Osteocyte (in vitro differentiated cells): ENCODE measurements at regions not wholly inside any gene's neighbourhood (a gene's known extent, or its start where the extent isn't known, plus 50 kb on each side); places are given as distances from the start of the nearest gene placed in this dataset.

Experiments used
- DNase-seq: peaks from one replicate; pipeline ENCODE4 v3.0.0; 2021; ENCODE audit warnings: mixed read lengths; ENCODE audit not compliant: unreplicated experiment; ENCODE audit errors: extremely low spot score
- H3K27ac Mint-ChIP-seq: one replicate; pipeline ENCODE4 v1.8.0; 2021; ENCODE audit warnings: mild to moderate bottlenecking, mixed read lengths; ENCODE audit not compliant: unreplicated experiment
- H3K27me3 Mint-ChIP-seq: one replicate; pipeline ENCODE4 v1.8.0; 2021; ENCODE audit warnings: mixed read lengths; ENCODE audit not compliant: unreplicated experiment
- H3K36me3 Mint-ChIP-seq: one replicate; pipeline ENCODE4 v1.8.0; 2021; ENCODE audit warnings: mixed read lengths; ENCODE audit not compliant: unreplicated experiment
- H3K4me1 Mint-ChIP-seq: one replicate; pipeline ENCODE4 v1.8.0; 2021; ENCODE audit warnings: mixed read lengths; ENCODE audit not compliant: unreplicated experiment
- H3K4me3 Mint-ChIP-seq: one replicate; pipeline ENCODE4 v1.8.0; 2021; ENCODE audit warnings: mild to moderate bottlenecking, moderate library complexity, mixed read lengths; ENCODE audit not compliant: unreplicated experiment
- H3K9me3 Mint-ChIP-seq: one replicate; pipeline ENCODE4 v1.8.0; 2021; ENCODE audit warnings: mixed read lengths; ENCODE audit not compliant: unreplicated experiment
- TF ChIP-seq, protein P1 (sequence below): fragments of 200-600 bp; sonication (generic); IDR thresholded peaks from 2 replicates; pipeline ENCODE4 v1.5.0; 2021; ENCODE audit warnings: antibody characterized with exemption, mild to moderate bottlenecking, moderate library complexity

GRCh38 chr12:105982022-105982421 is 156.7 kb downstream of the NUAK1 start:
- Mint-ChIP-seq H3K27me3 (no peaks in the 10 kb centered on the region), H3K4me3 (no peak overlapping the region), H3K4me1 (peaks cover 19% of the 10 kb centered on the region), H3K27ac (no peak overlapping the region), H3K9me3 (no peaks in the 10 kb centered on the region), H3K36me3 (no peaks in the 10 kb centered on the region)
- DNase-seq = no peak
- TF ChIP-seq, protein P1, sequence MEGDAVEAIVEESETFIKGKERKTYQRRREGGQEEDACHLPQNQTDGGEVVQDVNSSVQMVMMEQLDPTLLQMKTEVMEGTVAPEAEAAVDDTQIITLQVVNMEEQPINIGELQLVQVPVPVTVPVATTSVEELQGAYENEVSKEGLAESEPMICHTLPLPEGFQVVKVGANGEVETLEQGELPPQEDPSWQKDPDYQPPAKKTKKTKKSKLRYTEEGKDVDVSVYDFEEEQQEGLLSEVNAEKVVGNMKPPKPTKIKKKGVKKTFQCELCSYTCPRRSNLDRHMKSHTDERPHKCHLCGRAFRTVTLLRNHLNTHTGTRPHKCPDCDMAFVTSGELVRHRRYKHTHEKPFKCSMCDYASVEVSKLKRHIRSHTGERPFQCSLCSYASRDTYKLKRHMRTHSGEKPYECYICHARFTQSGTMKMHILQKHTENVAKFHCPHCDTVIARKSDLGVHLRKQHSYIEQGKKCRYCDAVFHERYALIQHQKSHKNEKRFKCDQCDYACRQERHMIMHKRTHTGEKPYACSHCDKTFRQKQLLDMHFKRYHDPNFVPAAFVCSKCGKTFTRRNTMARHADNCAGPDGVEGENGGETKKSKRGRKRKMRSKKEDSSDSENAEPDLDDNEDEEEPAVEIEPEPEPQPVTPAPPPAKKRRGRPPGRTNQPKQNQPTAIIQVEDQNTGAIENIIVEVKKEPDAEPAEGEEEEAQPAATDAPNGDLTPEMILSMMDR = no peak

DNA sequence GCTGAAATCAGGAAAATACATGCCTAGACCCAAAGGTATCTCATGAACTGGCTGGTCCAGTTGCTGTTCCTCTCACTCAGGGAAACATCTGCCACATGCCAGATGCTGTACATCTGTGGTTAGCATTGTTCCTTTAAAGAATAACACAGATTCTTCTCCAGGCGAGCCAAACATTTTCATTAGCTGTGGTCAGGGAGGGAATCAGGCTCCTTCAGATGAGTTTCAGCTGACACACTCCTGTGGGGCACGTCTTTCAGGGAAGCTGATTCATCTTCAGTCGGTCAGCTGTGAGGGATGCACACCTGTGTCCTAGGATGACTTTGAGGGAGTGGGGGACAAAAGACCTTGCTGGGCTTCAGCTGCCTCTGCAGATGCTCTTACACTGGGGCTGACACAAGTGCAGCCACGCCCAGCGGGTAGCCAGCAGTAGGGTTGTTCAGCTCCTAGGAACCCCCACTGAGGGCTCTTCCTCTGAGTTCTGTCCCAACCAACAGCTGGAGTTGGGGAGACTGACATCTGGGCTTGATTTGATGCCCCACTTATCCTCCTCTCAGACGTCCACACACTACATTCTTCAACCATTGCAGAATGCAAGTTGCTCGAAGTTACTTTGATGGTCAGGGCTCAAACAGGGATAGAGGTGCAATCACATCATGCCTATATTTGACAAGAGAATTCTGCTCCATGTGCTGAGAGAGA is 155.0 kb downstream of the NUAK1 start:
- no peak overlapping the region for H3K4me3 Mint-ChIP-seq
- no peaks in the 10 kb centered on the region for H3K36me3 Mint-ChIP-seq
- no peak for DNase-seq
- TF ChIP-seq, protein P1 = no peak
- H3K4me1 Mint-ChIP-seq = peaks cover 12% of the 10 kb centered on the region
- no peak overlapping the region for H3K27ac Mint-ChIP-seq
- no peaks in the 10 kb centered on the region for H3K9me3 Mint-ChIP-seq
- no peaks in the 10 kb centered on the region for H3K27me3 Mint-ChIP-seq

GRCh38 chr12:105985383-105985782 is 153.4 kb downstream of the NUAK1 start:
- no peak overlapping the region for H3K27ac Mint-ChIP-seq

GRCh38 chr12:105986779-105987684 is 151.7 kb downstream of the NUAK1 start:
- TF ChIP-seq, protein P1 = no peak
- no peaks in the 10 kb centered on the region for H3K27me3 Mint-ChIP-seq
- H3K27ac Mint-ChIP-seq = no peak overlapping the region
- H3K36me3 Mint-ChIP-seq = no peaks in the 10 kb centered on the region
- no peak overlapping the region for H3K4me3 Mint-ChIP-seq
- H3K4me1 Mint-ChIP-seq = peaks cover 10% of the 10 kb centered on the region
- no peak for DNase-seq
- no peaks in the 10 kb centered on the region for H3K9me3 Mint-ChIP-seq

More at GRCh38 chr12:105985383-105985782, 153.4 kb downstream of the NUAK1 start:
- Mint-ChIP-seq H3K4me3 (no peak overlapping the region), H3K36me3 (no peaks in the 10 kb centered on the region), H3K9me3 (no peaks in the 10 kb centered on the region), H3K27me3 (no peaks in the 10 kb centered on the region), H3K4me1 (peaks cover 10% of the 10 kb centered on the region)
- TF ChIP-seq, protein P1 = no peak
- DNase-seq = no peak

- peaks cover 10% of the 10 kb centered on the region for H3K4me1 Mint-ChIP-seq
- H3K27me3 Mint-ChIP-seq = no peaks in the 10 kb centered on the region
- H3K27ac Mint-ChIP-seq = no peak overlapping the region
- TF ChIP-seq, protein P1 = no peak
- DNase-seq = no peak
- H3K4me3 Mint-ChIP-seq = no peak overlapping the region
- no peaks in the 10 kb centered on the region for H3K9me3 Mint-ChIP-seq
- H3K36me3 Mint-ChIP-seq = no peaks in the 10 kb centered on the region
These were observed 151.1 kb downstream of the NUAK1 start for GRCh38 chr12:105987685-105988035.
